ENCODE measurements at regions not wholly inside any gene's neighbourhood (a gene's known extent, or its start where the extent isn't known, plus 50 kb on each side); places are given as distances from the start of the nearest gene placed in this dataset.

- DNase-seq: no peak
These were observed 59.9 kb upstream of the AP1S2 start for GRCh38 chrX:15914486-15914885.

DNA sequence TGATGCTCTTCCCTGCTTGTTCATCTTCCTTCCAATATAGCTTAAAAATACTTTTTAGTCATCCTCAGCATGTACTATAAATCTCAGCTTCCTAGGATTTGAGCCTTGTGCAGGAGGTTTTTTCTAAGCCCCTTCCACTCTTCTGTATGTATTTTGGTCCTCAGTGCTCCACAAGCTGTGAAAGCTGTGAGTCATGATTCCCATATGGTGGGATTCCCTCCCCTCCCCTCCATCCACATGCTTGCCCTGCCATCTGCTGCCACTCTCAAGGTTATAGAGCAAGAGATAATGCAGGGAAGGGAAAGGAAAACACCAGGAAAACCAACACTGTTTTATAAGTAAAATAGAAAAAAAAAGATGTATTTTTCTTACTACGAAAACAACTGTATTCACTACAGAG is 58.5 kb upstream of the AP1S2 start:
- no peak for DNase-seq

DNA sequence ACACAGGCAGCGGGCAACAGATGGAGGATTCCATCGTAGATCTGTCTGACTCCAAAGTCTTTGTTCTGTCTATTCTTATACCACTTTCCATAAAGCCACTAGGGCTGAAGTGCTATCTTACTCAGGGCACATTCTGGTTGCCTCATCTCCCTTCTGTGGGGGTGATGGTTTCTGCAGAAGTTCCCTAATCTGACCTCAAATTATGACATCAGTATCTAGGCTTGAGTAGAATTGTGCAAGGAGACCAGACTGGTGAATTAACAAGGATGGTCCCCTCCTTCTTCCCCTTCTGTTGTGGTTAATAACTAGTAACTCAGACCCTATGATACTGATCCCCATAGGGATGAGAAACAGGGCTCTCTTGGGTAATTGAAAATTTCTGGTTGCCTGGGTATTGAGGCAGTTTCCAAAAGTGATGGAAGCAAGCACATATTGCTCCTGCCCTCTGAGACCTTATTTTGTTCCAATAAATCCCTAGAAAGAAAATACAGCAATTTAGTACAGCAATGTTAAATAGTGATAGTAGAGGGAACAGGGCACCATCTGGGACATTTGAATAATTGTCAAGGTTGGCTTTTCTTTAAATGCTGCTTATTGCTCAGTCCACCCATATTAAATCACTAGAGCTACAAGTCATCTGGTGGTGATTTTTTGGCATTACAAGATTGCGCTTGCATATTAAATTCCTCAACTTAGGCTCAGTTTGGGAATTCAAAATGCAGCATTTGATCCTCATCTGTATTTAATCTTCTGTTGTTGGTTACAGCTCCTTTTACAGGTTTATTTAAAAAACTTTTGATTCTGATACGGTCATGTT is 57.3 kb upstream of the AP1S2 start:
- no peak for DNase-seq

DNA sequence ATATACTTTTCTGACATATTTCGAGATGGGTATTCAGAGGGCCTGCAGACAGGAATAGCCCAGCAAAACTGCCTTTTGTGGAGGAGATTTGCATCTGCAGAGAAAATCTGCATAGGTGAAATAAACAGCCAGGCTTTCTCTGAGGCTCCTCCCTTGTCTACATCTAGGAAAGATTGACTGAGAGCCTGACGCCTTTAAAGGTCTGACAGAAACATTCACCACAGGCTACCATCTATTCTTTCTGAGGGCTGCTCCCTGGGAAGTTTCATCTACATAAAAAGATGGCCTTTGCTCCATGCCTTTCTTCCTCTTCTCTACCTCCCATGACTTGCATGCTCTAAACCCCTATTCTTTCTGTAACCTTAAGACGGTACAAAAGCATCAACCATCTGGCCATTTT is 55.0 kb upstream of the AP1S2 start:
- no peak for DNase-seq

GRCh38 chrX:15908603-15909290 is 54.1 kb upstream of the AP1S2 start:
- no peak for DNase-seq

- no peak for DNase-seq
These were observed 51.7 kb upstream of the AP1S2 start for GRCh38 chrX:15906041-15906943.

Data from DMS79 treated with DMSO at 0.1 percent for 48 hours (cell line).